Activated T-cell treated with anti-CD3 and anti-CD28 coated beads, Interleukin-2, amount 50 U/mL, for 72 hours (primary cell): ENCODE measurements at regions not wholly inside any gene's neighbourhood (a gene's known extent, or its start where the extent isn't known, plus 50 kb on each side); places are given as distances from the start of the nearest gene placed in this dataset.

Source experiments
- ATAC-seq, 2 donors: fragments of 150-1000 bp; cut with Tn5 transposase; replicated peaks in 1 of 2; 2 replicates each; pipeline ENCODE4 v1.10.0; 2021; ENCODE audit warnings: moderate library complexity in 2 of 2, mild to moderate bottlenecking in 1 of 2
- DNase-seq, 2 donors: peaks; one replicate each; pipeline ENCODE4 v3.0.0; 2021 to 2022; ENCODE audit warnings: mixed read lengths in 1 of 2
- H3K27ac Mint-ChIP-seq: one replicate; pipeline ENCODE4 v1.8.0; 2022; ENCODE audit warnings: mild to moderate bottlenecking, moderate library complexity, mixed read lengths
- H3K27me3 Mint-ChIP-seq: one replicate; pipeline ENCODE4 v1.8.0; 2022; ENCODE audit warnings: low read depth, mixed read lengths
- H3K36me3 Mint-ChIP-seq, 2 donors: one replicate each; pipeline ENCODE4 v1.8.0; 2022; ENCODE audit warnings: mixed read lengths in 2 of 2, mild to moderate bottlenecking in 1 of 2; ENCODE audit not compliant: insufficient read depth in 2 of 2
- H3K4me1 Mint-ChIP-seq: one replicate; pipeline ENCODE4 v1.8.0; 2022; ENCODE audit warnings: low read depth, mixed read lengths
- H3K4me3 Mint-ChIP-seq, 2 donors: one replicate each; pipeline ENCODE4 v1.8.0; 2022; ENCODE audit warnings: mild to moderate bottlenecking in 2 of 2, mixed read lengths in 2 of 2, moderate library complexity in 2 of 2
- H3K9me3 Mint-ChIP-seq, 2 donors: one replicate each; pipeline ENCODE4 v1.8.0; 2022; ENCODE audit warnings: mixed read lengths in 2 of 2

DNA sequence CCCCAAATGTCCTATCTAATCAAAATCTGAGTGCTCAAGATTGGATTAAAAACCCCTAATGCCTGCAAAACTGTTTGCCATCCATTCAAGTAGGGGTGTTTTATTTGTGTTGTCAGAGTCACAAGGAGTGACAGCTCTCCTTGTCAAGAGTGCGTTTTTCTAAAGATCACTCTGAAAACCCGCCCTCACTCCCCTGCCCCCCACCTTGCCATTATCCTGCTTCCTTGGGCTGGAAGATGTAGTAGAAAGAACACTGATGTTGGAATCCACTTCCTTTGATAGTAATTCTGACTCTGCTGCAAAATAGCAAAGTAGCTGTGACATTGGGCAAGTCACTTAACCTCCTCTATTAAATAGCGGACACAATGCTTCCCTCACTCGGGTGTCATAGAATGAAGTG, 155.6 kb downstream of the TSN start:
- no peak for ATAC-seq
- no peak overlapping the region for H3K27ac Mint-ChIP-seq
- H3K27me3 Mint-ChIP-seq = no peaks in the 10 kb centered on the region
- no peak overlapping the region for H3K4me3 Mint-ChIP-seq
- no peaks in the 10 kb centered on the region for H3K4me1 Mint-ChIP-seq
- no peak for DNase-seq
- H3K9me3 Mint-ChIP-seq = no peaks in the 10 kb centered on the region
- no peaks in the 10 kb centered on the region for H3K36me3 Mint-ChIP-seq

DNA sequence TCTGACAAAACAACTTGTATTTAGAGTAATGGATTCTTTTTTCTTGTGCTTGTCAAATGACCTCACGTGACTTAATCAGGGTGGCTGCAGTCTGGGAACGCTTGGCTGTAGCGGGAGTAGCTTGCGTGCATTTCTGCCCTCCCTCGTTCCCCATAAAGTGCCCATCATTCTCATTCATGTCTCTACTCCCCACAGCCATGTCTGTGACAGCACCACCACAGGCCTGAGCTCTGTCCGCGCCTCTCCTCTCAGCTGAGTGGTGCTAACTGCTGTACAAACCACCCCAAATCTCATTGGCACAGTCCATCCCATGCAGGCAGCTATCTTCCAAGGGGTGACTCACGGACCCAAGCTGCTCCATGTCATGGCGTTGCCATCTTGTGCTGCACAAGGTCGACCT, 161.7 kb downstream of the TSN start:
- H3K27ac Mint-ChIP-seq = no peak overlapping the region

DNA sequence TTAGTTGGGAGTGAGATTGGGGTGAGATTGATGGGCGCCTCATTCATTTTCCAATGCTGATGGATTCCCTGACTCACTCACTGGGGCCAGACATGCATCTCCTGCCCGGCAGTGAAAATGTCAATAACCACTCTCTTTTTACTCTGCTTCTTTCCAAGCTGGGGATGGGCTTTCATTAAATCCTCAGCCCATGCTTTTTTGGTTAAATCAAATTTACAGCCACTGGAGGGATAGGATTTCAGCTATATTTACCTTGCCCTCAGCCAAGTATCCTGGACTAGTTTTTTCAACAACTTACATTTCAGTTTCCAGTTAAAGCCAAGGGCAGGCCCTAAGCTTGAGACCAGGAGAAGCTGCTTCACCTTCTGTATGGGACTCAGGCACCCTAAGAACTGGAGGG, 162.8 kb downstream of the TSN start:
- Mint-ChIP-seq H3K27ac (no peak overlapping the region), H3K9me3 (no peaks in the 10 kb centered on the region), H3K4me3 (no peak overlapping the region), H3K36me3 (no peaks in the 10 kb centered on the region), H3K27me3 (no peaks in the 10 kb centered on the region), H3K4me1 (no peaks in the 10 kb centered on the region)
- DNase-seq (no peak), ATAC-seq (no peak)

More for the DNA sequence above, 161.7 kb downstream of the TSN start:
- Mint-ChIP-seq H3K9me3 (no peaks in the 10 kb centered on the region), H3K36me3 (no peaks in the 10 kb centered on the region), H3K27me3 (no peaks in the 10 kb centered on the region), H3K4me1 (no peaks in the 10 kb centered on the region), H3K4me3 (no peak overlapping the region)
- no peak for ATAC-seq
- DNase-seq = no peak

DNA sequence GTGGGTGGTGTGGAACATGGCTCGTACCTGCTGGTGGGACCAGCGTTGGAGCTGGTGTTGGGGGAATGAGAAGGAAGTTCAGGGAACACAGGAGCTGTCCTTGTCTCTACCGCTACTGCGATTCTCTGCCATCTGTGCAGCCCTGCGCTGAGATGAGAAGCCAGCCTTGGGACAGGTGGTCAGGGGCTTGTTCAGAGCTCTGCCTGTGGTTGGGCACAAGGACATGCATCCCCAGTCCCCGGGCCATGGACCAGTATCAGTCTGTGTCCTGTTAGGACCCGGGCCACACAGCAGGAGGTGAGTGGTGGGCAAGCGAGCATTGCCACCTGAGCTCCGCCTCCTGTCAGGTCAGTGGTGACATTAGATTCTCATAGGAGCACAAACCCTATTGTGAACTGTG, 164.4 kb downstream of the TSN start:
- Mint-ChIP-seq H3K27ac (no peak overlapping the region), H3K4me1 (no peaks in the 10 kb centered on the region), H3K36me3 (peaks cover 0 to 2% of the 10 kb centered on the region in 2 donors), H3K4me3 (no peak overlapping the region), H3K9me3 (no peaks in the 10 kb centered on the region), H3K27me3 (no peaks in the 10 kb centered on the region)
- DNase-seq = no peak
- no peak for ATAC-seq

DNA sequence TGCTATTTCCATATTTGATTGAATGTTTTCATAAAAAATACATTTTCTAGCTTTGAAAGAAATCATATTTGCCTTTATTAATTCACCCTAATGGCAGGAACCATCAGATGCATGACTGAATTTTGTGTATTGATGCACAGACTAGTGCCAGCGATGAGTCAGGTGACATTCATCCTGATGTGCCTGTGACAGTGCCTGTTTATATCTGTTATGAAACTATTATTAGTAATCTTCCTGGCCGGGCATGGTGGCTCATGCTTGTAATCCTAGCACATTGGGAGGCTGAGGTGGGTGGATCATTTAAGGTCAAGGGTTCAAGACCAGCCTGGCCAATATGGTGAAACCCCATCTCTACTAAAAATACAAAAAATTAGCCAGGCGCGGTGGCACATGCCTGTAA, 170.0 kb downstream of the TSN start:
- Mint-ChIP-seq H3K27me3 (no peaks in the 10 kb centered on the region), H3K4me3 (no peak overlapping the region), H3K27ac (no peak overlapping the region), H3K36me3 (peaks cover 0 to 2% of the 10 kb centered on the region in 2 donors), H3K9me3 (no peaks in the 10 kb centered on the region), H3K4me1 (no peaks in the 10 kb centered on the region)
- DNase-seq (no peak), ATAC-seq (no peak)

DNA sequence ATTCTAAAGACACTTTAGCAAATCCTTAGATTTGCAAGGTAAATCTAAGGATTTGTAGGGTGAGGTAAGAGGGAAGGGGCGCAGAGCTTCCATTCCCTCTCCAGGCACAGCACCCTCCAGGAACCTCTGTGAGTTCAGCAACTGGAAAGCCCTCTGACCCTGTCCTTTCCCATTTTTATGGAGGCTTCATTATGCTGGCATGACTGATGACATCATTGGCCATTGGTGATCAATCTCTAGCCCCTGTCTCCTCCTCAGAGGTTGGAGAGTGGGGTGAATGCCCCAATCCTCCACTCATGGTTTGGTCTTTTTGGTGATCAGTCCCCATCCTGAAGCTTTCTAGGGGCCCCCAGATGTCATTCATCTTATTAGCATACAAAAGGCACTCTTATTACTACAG, 187.8 kb downstream of the TSN start:
- no peaks in the 10 kb centered on the region for H3K27me3 Mint-ChIP-seq
- no peak for DNase-seq
- ATAC-seq = no peak
- no peak overlapping the region for H3K4me3 Mint-ChIP-seq
- no peak overlapping the region for H3K27ac Mint-ChIP-seq
- no peaks in the 10 kb centered on the region for H3K4me1 Mint-ChIP-seq
- no peaks in the 10 kb centered on the region for H3K36me3 Mint-ChIP-seq
- no peaks in the 10 kb centered on the region for H3K9me3 Mint-ChIP-seq

DNA sequence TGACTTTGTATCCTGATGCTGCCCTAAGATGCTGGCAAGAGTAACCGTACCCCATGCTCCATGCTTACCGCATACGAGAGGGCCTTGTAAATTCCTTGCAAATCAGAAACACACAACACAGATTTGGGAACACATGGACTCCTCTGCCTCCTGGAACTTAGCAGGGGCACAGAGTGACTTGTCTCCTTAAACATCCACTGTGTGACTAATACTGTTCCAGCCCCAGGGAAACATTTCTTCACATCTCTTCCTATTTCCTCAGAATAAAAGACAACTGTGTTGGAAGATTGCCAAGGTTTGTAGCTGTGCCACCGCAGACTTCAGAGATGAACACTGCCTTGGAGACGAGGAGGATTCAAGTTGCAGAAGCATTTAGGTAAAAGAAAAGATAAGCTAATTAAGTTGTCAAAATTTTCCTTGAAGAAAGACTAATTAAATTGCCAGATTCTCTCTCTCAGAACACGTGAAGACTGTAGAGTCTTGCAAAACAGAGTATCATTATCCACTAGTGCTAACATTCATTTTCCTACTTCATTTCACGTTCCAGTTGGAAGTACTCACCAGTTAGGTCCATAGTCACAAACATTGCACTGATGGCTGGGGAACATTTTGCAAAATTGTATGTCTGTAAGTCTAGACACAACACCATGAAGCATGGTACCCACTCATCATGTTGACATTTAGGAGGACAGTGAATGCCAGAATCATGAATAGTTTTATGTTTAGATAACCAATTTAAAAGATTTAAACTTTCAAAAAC, 188.8 kb downstream of the TSN start:
- H3K4me1 Mint-ChIP-seq = no peaks in the 10 kb centered on the region
- no peaks in the 10 kb centered on the region for H3K9me3 Mint-ChIP-seq
- H3K27ac Mint-ChIP-seq = no peak overlapping the region
- DNase-seq (no peak), ATAC-seq (no peak)
- no peaks in the 10 kb centered on the region for H3K36me3 Mint-ChIP-seq
- no peak overlapping the region for H3K4me3 Mint-ChIP-seq
- no peaks in the 10 kb centered on the region for H3K27me3 Mint-ChIP-seq

DNA sequence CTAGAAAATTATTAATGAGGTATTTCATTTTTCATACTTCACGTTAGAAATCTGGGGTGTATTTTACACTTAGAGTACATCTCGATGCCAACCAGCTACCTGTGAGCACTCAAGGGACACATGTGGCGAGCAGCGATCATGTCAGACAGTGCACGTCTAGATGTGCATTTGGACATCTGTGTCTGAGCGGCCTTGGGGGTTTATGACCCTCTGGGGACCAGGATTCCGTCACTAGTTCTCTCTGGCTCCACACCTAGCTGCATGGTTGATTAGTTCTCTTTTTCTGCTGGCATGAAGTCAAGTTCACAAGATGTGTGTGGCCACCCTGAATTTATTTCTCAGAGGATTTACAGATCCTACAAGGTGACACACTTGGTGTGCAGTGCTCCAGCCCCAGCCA, 192.2 kb downstream of the TSN start:
- H3K36me3 Mint-ChIP-seq = no peaks in the 10 kb centered on the region
- no peaks in the 10 kb centered on the region for H3K9me3 Mint-ChIP-seq
- H3K4me3 Mint-ChIP-seq = no peak overlapping the region
- H3K27me3 Mint-ChIP-seq = no peaks in the 10 kb centered on the region
- no peaks in the 10 kb centered on the region for H3K4me1 Mint-ChIP-seq
- H3K27ac Mint-ChIP-seq = no peak overlapping the region
- DNase-seq (no peak), ATAC-seq (no peak)

DNA sequence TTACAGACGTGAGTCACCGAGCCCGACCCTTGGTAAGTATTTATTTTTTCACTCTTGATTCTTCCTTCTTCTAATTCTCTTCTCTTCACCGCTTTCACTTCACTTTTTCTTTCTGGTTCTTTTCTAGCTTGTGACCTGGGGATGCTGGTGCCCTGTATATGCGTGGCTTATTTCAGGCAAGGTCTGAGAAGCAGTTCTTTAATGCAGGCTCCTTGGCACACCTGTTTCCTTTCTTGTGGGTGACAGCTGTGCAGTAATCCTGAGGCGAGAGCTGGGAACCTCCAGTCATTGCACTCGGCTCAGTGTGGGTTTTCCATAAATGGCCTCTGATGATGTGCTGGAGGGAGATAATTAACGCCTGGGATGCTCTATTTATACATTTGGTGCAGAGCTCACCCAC, 193.8 kb downstream of the TSN start:
- ATAC-seq = no peak
- Mint-ChIP-seq H3K27me3 (peaks cover 5% of the 10 kb centered on the region), H3K4me1 (no peaks in the 10 kb centered on the region), H3K27ac (no peak overlapping the region), H3K9me3 (no peaks in the 10 kb centered on the region), H3K36me3 (no peaks in the 10 kb centered on the region), H3K4me3 (no peak overlapping the region)
- DNase-seq = no peak

DNA sequence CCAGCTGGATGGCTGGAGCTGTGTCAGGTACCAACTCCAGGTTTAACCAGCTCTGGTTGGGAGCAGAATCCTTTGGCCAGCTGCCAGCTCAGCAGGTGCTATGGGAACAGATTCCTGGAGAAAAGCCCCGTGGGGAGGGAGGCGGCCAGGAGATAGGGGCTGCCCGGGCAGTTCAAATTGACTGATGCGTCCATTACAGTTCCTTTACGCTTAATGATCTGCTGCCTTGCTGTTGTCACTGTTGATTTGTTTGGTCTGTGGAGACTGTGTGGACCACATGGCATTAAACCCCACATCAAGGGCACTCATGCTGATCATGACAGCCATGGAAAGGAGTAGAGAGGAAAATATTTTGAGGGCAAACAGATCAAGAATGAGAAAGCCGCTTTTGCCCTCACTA, 200.0 kb downstream of the TSN start:
- Mint-ChIP-seq H3K4me1 (no peaks in the 10 kb centered on the region), H3K27me3 (peaks cover 14% of the 10 kb centered on the region), H3K27ac (no peak overlapping the region), H3K4me3 (no peak overlapping the region), H3K9me3 (no peaks in the 10 kb centered on the region), H3K36me3 (no peaks in the 10 kb centered on the region)
- DNase-seq (no peak), ATAC-seq (no peak)

DNA sequence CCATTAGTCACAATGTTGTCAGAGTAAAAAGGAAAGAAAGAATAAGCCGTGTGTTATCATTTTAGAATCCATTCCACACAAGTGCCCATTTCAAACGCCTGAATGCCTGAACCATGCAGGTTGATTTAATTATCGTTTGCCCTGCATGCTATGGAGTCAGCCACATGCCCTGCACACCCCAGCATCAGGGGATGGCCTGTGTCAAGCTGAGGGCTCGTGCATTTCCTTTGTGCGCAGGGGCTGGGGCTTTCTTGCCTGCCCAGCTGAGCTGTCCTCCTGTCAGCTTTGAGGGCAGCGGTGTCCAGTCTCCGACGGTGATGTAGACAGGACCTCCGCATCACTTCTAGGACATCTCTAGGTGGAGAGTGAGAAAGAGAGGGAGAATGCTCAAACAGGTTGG, 200.4 kb downstream of the TSN start:
- H3K27ac Mint-ChIP-seq = no peak overlapping the region
- no peak for DNase-seq

DNA sequence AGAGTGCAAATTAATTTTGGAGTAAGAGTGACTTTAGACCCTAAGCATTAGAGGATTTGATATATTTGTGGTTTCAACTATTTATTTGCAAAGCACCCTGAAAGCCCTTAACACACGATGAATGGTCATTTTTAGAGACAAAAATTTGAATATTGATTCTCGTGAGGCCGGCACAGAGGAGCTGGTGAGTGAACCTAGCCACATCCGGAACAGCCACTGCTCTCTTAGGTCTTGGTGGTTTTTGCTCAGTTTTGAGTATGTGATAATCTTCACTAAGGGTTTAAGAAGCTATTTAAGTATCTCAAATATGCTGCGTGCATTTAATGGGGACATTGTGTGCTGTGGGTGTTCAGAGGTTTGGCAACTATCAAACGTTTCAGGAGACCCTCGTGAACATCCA, 204.8 kb downstream of the TSN start:
- Mint-ChIP-seq H3K9me3 (no peaks in the 10 kb centered on the region), H3K4me3 (no peak overlapping the region), H3K4me1 (no peaks in the 10 kb centered on the region), H3K36me3 (no peaks in the 10 kb centered on the region), H3K27ac (no peak overlapping the region), H3K27me3 (peaks cover 6% of the 10 kb centered on the region)
- ATAC-seq = no peak
- no peak for DNase-seq

More for the DNA sequence above, 200.4 kb downstream of the TSN start:
- no peaks in the 10 kb centered on the region for H3K9me3 Mint-ChIP-seq
- no peaks in the 10 kb centered on the region for H3K36me3 Mint-ChIP-seq
- peaks cover 14% of the 10 kb centered on the region for H3K27me3 Mint-ChIP-seq
- ATAC-seq = no peak
- no peaks in the 10 kb centered on the region for H3K4me1 Mint-ChIP-seq
- no peak overlapping the region for H3K4me3 Mint-ChIP-seq

DNA sequence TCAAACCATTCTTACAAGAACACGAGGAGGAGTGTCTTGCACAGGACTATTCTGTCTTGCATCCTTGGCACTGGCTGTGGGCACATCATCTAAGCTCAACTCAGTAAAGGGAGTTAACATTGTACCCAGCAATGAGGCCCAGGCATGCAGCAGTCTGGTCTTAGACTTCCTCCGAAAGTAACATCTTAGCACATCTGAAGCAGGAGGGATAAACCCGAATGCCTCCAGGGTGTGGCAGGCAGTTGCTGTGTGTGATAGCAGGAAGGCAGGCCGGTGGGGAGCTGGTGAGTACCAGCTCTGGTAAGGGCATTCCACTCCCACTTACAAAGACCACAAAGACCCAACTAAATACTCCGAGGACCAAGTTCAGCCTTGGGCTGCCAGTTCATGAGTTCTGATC, 206.3 kb downstream of the TSN start:
- no peaks in the 10 kb centered on the region for H3K36me3 Mint-ChIP-seq
- ATAC-seq (no peak), DNase-seq (no peak)
- H3K9me3 Mint-ChIP-seq = no peaks in the 10 kb centered on the region
- no peak overlapping the region for H3K4me3 Mint-ChIP-seq
- H3K27me3 Mint-ChIP-seq = no peaks in the 10 kb centered on the region
- H3K27ac Mint-ChIP-seq = no peak overlapping the region
- H3K4me1 Mint-ChIP-seq = no peaks in the 10 kb centered on the region

DNA sequence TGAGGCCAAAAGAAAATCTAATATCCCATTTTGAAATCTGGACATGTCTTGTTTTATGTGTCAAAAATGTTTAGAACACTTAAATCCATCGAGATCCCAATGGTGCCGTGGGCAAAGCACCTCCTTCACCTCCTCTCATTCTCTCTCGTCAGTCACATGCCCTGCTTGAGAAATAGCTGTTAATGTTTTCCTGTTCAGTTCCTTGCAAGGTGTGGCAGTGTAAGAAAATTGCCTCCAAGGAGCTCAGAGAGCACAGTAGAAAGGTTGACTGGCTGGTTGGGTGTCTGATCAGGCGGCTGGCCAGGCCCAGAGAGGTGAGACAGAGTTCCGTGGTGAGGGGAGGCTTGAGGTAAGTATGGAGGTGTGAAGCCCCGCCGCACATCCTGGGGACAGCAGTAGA, 210.2 kb downstream of the TSN start:
- no peak for DNase-seq
- Mint-ChIP-seq H3K4me3 (no peak overlapping the region), H3K4me1 (no peaks in the 10 kb centered on the region), H3K27me3 (peaks cover 18% of the 10 kb centered on the region), H3K9me3 (no peaks in the 10 kb centered on the region), H3K27ac (no peak overlapping the region), H3K36me3 (no peaks in the 10 kb centered on the region)
- no peak for ATAC-seq
